ENCODE measurements at regions not wholly inside any gene's neighbourhood (a gene's known extent, or its start where the extent isn't known, plus 50 kb on each side); places are given as distances from the start of the nearest gene placed in this dataset.

DNA sequence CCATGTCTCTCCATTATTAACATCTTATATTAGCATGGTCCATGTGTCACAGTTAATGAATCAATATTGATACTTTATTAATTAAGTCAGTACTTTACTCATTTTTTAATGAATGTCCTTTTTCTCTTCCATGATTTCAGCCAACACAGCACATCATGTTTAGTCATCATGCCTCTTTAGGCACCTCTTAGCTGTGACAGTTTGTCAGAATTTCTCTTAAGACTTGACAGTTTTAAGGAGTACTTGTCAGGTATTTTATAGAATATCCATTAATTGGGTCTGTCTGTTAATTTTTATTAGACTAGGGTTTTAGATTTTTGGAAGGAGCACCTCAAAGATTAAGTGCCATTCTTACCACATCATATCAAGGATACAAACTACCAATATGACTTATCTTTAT lies 729.4 kb downstream of the HACE1 start:
- TF ChIP-seq CTCF (conservative IDR thresholded peaks at IDR 0.05; ENCODE audit: low read depth, low read length) (no peak), EZH2 (IDR thresholded peaks at IDR 0.05; ENCODE audit: low read length, unreplicated experiment) (no peak), EZH2phosphoT487 (IDR thresholded peaks at IDR 0.05; ENCODE audit: borderline replicate concordance, low read length) (no peak)

Measured in PC-3 (cell line).